ENCODE measurements at regions not wholly inside any gene's neighbourhood (a gene's known extent, or its start where the extent isn't known, plus 50 kb on each side); places are given as distances from the start of the nearest gene placed in this dataset.
A peak's percentile ranks its signal among the peaks of the same experiment; 100 is the strongest.

DNA sequence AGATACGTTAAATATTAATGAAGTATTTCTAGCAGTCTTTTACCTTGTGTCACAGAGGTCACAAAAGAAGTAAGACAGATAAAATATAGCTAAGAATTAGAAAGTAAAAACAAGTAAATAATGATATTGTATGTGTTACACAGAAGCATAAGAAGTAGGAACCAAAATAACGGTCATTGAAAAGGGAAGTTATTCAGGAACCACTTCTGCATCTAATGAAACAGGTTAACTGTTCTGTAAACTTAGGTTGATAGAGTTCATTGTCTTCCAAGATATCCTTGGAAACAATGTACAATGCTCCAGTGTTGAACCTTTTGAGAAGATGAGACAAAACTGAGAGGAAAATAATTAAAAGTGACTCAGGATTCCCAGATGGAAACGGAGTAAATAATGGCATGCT lies 57.1 kb upstream of the CD302 start:
- no peaks in the 10 kb centered on the region for H3K27me3 ChIP-seq (replicated peaks in 1 of 2; ENCODE audit: control insufficient read depth in 2 of 2, insufficient read depth in 2 of 2, low read length in 1 of 2)
- H3K36me3 ChIP-seq (ENCODE audit: control insufficient read depth in 2 of 2, insufficient read depth in 2 of 2, low read length in 1 of 2), result peaks cover 0 to 21% of the 10 kb centered on the region in 2 experiments
- H3K27ac ChIP-seq (ENCODE audit: control insufficient read depth, insufficient read depth), result no peak overlapping the region
- H3K4me3 ChIP-seq, result no peak overlapping the region
- BruUV-seq (replicated peaks), result no TSS peak
- no peaks in the 10 kb centered on the region for H3K9me3 ChIP-seq (replicated peaks; ENCODE audit: control insufficient read depth, insufficient read depth, low read length)
- TF ChIP-seq, protein P1, sequence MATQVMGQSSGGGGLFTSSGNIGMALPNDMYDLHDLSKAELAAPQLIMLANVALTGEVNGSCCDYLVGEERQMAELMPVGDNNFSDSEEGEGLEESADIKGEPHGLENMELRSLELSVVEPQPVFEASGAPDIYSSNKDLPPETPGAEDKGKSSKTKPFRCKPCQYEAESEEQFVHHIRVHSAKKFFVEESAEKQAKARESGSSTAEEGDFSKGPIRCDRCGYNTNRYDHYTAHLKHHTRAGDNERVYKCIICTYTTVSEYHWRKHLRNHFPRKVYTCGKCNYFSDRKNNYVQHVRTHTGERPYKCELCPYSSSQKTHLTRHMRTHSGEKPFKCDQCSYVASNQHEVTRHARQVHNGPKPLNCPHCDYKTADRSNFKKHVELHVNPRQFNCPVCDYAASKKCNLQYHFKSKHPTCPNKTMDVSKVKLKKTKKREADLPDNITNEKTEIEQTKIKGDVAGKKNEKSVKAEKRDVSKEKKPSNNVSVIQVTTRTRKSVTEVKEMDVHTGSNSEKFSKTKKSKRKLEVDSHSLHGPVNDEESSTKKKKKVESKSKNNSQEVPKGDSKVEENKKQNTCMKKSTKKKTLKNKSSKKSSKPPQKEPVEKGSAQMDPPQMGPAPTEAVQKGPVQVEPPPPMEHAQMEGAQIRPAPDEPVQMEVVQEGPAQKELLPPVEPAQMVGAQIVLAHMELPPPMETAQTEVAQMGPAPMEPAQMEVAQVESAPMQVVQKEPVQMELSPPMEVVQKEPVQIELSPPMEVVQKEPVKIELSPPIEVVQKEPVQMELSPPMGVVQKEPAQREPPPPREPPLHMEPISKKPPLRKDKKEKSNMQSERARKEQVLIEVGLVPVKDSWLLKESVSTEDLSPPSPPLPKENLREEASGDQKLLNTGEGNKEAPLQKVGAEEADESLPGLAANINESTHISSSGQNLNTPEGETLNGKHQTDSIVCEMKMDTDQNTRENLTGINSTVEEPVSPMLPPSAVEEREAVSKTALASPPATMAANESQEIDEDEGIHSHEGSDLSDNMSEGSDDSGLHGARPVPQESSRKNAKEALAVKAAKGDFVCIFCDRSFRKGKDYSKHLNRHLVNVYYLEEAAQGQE (IDR thresholded peaks at IDR 0.05; ENCODE audit: low read depth, low read length), result no peak
- TF ChIP-seq SIX5 (IDR thresholded peaks at IDR 0.05; ENCODE audit: low read depth, low read length, severe bottlenecking), result no peak
- TF ChIP-seq ZZZ3 (IDR thresholded peaks at IDR 0.05; ENCODE audit: control insufficient read depth, insufficient read length, low read depth), result no peak
- no peak for TF ChIP-seq FOS (IDR thresholded peaks at IDR 0.05; ENCODE audit: borderline replicate concordance, extremely low read depth, insufficient read length)
- no peak for TF ChIP-seq YBX1 (IDR thresholded peaks at IDR 0.05)
- TF ChIP-seq POLR2AphosphoS5 (IDR thresholded peaks at IDR 0.05; ENCODE audit: low read length), result no peak
- no peak for TF ChIP-seq PML (IDR thresholded peaks at IDR 0.05; ENCODE audit: low read length)
- no peak for TF ChIP-seq SP1 (IDR thresholded peaks at IDR 0.05; ENCODE audit: low read depth, low read length)
- TF ChIP-seq BRCA1 (IDR thresholded peaks at IDR 0.05; ENCODE audit: low read depth, low read length), result no peak
- TF ChIP-seq RB1 (IDR thresholded peaks at IDR 0.05; ENCODE audit: borderline replicate concordance), result no peak
- TF ChIP-seq EP300 (IDR thresholded peaks at IDR 0.05; ENCODE audit: borderline replicate concordance in 1 of 2, control insufficient read depth in 1 of 2, low read depth in 2 of 2, low read length in 2 of 2), result no peak
- ChIA-PET POLR2A (interaction anchor here (0.6 to 1.2 kb wide), 2 partner anchors 45 to 670 kb away, joined by 3 read pairs; no protein-coding TSS in a partner anchor), CTCF (interaction anchor here (0.5 to 1.2 kb wide), 5 partner anchors 7 to 84 kb away, joined by 3 to 5 read pairs (median 3); no protein-coding TSS in a partner anchor), RAD21 (ENCODE audit: unreplicated experiment) (interaction anchor here (1.0 to 1.2 kb wide), 2 partner anchors 40 to 113 kb away, joined by 3 to 4 read pairs; no protein-coding TSS in a partner anchor), SMC1A (ENCODE audit: uncharacterized antibody, unreplicated experiment) (interaction anchor here (0.7 to 1.2 kb wide), 4 partner anchors 16 to 1862 kb away, joined by 3 read pairs; no protein-coding TSS in a partner anchor)
- ATAC-seq (no peak), FAIRE-seq (peak; percentile 61), DNase-seq (ENCODE audit: low read depth, low spot score) (no peak)
- H3K79me2 ChIP-seq (ENCODE audit: control insufficient read depth, insufficient read depth, low read length), result no peaks in the 10 kb centered on the region
- H2AFZ ChIP-seq (ENCODE audit: control insufficient read depth, low read depth, low read length), result no peak overlapping the region
- in situ Hi-C loops (cut with MboI), result no loop called here
- no peak overlapping the region for H3K9ac ChIP-seq (ENCODE audit: control insufficient read depth, insufficient read depth, low read length)
- WGBS (ENCODE audit: insufficient coverage, insufficient replicate concordance, low lambda C conversion rate, missing lambda C conversion rate), result 66% methylated on average over 3 of the region's 3 CpGs
- H3K4me1 ChIP-seq (ENCODE audit: control insufficient read depth, insufficient read depth, low read length), result no peaks in the 10 kb centered on the region
- H3K4me2 ChIP-seq (ENCODE audit: control insufficient read depth, insufficient read depth), result no peak overlapping the region
- intact Hi-C loops (cut with micrococcal nuclease; ENCODE audit: unreplicated experiment), result no loop called here
- no peaks in the 10 kb centered on the region for H4K20me1 ChIP-seq (ENCODE audit: control insufficient read depth, insufficient read depth)

Measured in GM12878 (cell line).